Mesendoderm (in vitro differentiated cells): ENCODE measurements at regions not wholly inside any gene's neighbourhood (a gene's known extent, or its start where the extent isn't known, plus 50 kb on each side); places are given as distances from the start of the nearest gene placed in this dataset.

Experiments
- DNase-seq: peaks from one replicate; pipeline ENCODE4 v3.0.0; 2013
- H2AK5ac ChIP-seq: 2 replicates; pipeline ENCODE4 v1.6.1; 2013; ENCODE audit warnings: low read length, inconsistent platforms
- H2BK120ac ChIP-seq: 2 replicates; pipeline ENCODE4 v1.6.1; 2013; ENCODE audit warnings: low read depth, mild to moderate bottlenecking, low read length, moderate library complexity, mixed read lengths
- H2BK15ac ChIP-seq: replicated peaks from 2 replicates; pipeline ENCODE4 v1.6.1; 2013; ENCODE audit warnings: low read depth, mild to moderate bottlenecking, moderate library complexity
- H2BK5ac ChIP-seq: 2 replicates; pipeline ENCODE4 v1.6.1; 2013; ENCODE audit warnings: low read length, inconsistent platforms
- H3K18ac ChIP-seq: 2 replicates; pipeline ENCODE4 v1.6.1; 2013; ENCODE audit warnings: mild to moderate bottlenecking, low read length, mixed read lengths
- H3K23ac ChIP-seq: one replicate; pipeline ENCODE4 v1.6.1; 2013; ENCODE audit warnings: low read length
- H3K27ac ChIP-seq: 2 replicates; pipeline ENCODE4 v1.5.1; 2013; ENCODE audit warnings: low read depth, mild to moderate bottlenecking, inconsistent platforms, low read length, moderate library complexity
- H3K27me3 ChIP-seq: 2 replicates; pipeline ENCODE4 v1.6.1; 2013; ENCODE audit warnings: low read length, control low read depth, mild to moderate bottlenecking, inconsistent platforms; ENCODE audit not compliant: insufficient read depth, poor library complexity
- H3K36me3 ChIP-seq: 2 replicates; pipeline ENCODE4 v1.6.1; 2013; ENCODE audit warnings: low read length, inconsistent platforms; ENCODE audit not compliant: control insufficient read depth, insufficient read depth
- H3K4ac ChIP-seq: one replicate; pipeline ENCODE4 v1.6.1; 2013; ENCODE audit warnings: low read depth, mild to moderate bottlenecking, low read length, moderate library complexity
- H3K4me1 ChIP-seq: 2 replicates; pipeline ENCODE4 v1.6.1; 2013; ENCODE audit warnings: low read depth, low read length, inconsistent platforms; ENCODE audit not compliant: control insufficient read depth
- H3K4me2 ChIP-seq: 2 replicates; pipeline ENCODE4 v1.6.1; 2013; ENCODE audit warnings: low read length
- H3K4me3 ChIP-seq: 2 replicates; pipeline ENCODE4 v1.5.1; 2013; ENCODE audit warnings: mild to moderate bottlenecking, low read length
- H3K56ac ChIP-seq: one replicate; pipeline ENCODE4 v1.6.1; 2013; ENCODE audit warnings: low read length
- H3K79me1 ChIP-seq: 2 replicates; pipeline ENCODE4 v1.6.1; 2013; ENCODE audit warnings: low read length, inconsistent platforms
- H3K79me2 ChIP-seq: 2 replicates; pipeline ENCODE4 v1.6.1; 2013; ENCODE audit warnings: mild to moderate bottlenecking, low read length; ENCODE audit not compliant: control insufficient read depth, insufficient read depth
- H3K9ac ChIP-seq: 2 replicates; pipeline ENCODE4 v1.6.1; 2013; ENCODE audit warnings: low read length, inconsistent platforms
- H4K5ac ChIP-seq: one replicate; pipeline ENCODE4 v1.6.1; 2013; ENCODE audit warnings: low read length
- H4K8ac ChIP-seq: one replicate; pipeline ENCODE4 v1.6.1; 2013; ENCODE audit warnings: low read depth, mild to moderate bottlenecking, control low read depth, low read length, moderate library complexity
- WGBS: extraction: QIAGEN DNeasy Blood & Tissue Kit; methylation state at CpG from one replicate; pipeline ENCODE4 v1.1.7; 2013; ENCODE audit warnings: low lambda C conversion rate, missing lambda C conversion rate; ENCODE audit not compliant: insufficient coverage; ENCODE audit errors: extremely low coverage; 5-methylcytosine and 5-hydroxymethylcytosine counted together

GRCh38 chr4:137430171-137430570, 102.1 kb downstream of the PCDH18 start:
- Histone ChIP-seq H3K79me1 (no peaks in the 10 kb centered on the region), H2BK120ac (no peak overlapping the region), H2AK5ac (no peak overlapping the region), H3K27me3 (no peaks in the 10 kb centered on the region), H2BK15ac (no peak overlapping the region), H3K27ac (no peak overlapping the region), H3K4me3 (no peak overlapping the region), H3K18ac (no peak overlapping the region), H3K4me2 (no peak overlapping the region), H4K8ac (no peak overlapping the region), H3K23ac (no peak overlapping the region), H3K79me2 (no peaks in the 10 kb centered on the region), H2BK5ac (no peak overlapping the region), H3K36me3 (no peaks in the 10 kb centered on the region), H4K5ac (no peak overlapping the region), H3K56ac (no peak overlapping the region), H3K9ac (no peak overlapping the region), H3K4me1 (no peaks in the 10 kb centered on the region), H3K4ac (no peak overlapping the region)
- no CpG with 5 or more reads among the region's 4 CpGs for WGBS
- no peak for DNase-seq

DNA sequence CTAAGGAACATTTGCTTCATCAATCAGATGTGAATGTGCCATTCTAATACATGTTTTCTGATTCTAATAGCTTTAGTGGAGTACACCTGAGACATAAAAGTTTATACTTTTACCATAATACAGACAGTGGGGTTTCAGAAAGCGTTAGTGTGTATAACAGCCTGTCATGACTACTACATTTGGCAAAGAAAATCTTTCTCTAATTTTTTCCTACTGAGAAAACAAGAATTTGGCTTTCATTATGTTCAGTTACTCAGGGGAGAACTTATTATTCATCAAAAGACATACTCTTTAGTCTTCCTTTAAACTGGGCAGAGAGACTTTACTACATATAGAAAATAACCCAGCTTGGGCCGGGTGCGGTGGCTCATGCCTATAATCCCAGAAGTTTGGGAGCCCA, 104.9 kb downstream of the PCDH18 start:
- DNase-seq, result no peak
- Histone ChIP-seq H3K79me1 (no peaks in the 10 kb centered on the region), H2AK5ac (no peak overlapping the region), H4K8ac (no peak overlapping the region), H3K4me3 (no peak overlapping the region), H2BK120ac (no peak overlapping the region), H4K5ac (no peak overlapping the region), H3K36me3 (no peaks in the 10 kb centered on the region), H3K56ac (no peak overlapping the region), H3K18ac (no peak overlapping the region), H3K4ac (no peak overlapping the region), H3K27me3 (no peaks in the 10 kb centered on the region), H3K4me2 (no peak overlapping the region), H3K4me1 (no peaks in the 10 kb centered on the region), H3K27ac (no peak overlapping the region), H2BK5ac (no peak overlapping the region), H2BK15ac (no peak overlapping the region), H3K9ac (no peak overlapping the region), H3K23ac (no peak overlapping the region), H3K79me2 (no peaks in the 10 kb centered on the region)
- no CpG with 5 or more reads among the region's 3 CpGs for WGBS

DNA sequence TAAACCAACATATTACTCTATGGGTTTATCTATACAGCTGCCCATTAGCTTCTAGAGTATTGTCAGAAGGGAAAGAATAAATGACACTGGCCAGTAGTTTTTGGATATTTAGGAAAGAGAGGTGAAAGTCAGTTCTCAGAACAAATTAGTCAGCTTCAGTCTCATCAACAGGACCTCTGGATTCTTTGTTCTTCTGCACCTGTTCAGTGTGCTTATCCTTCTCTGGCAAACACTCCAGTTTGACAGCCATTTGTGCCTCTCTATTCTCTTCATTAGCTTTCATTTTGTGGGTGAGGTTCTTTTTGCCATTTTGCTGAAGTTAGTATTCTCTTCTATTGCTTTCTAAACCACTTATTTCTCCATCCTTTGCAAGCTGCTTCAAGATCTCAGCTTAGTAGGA, 107.0 kb downstream of the PCDH18 start:
- Histone ChIP-seq H2AK5ac (no peak overlapping the region), H3K79me2 (no peaks in the 10 kb centered on the region), H3K23ac (no peak overlapping the region), H2BK120ac (no peak overlapping the region), H3K4me2 (no peak overlapping the region), H3K9ac (no peak overlapping the region), H2BK15ac (no peak overlapping the region), H2BK5ac (no peak overlapping the region), H3K4me3 (no peak overlapping the region), H3K27me3 (no peaks in the 10 kb centered on the region), H4K5ac (no peak overlapping the region), H3K4ac (no peak overlapping the region), H4K8ac (no peak overlapping the region), H3K18ac (no peak overlapping the region), H3K79me1 (no peaks in the 10 kb centered on the region), H3K27ac (no peak overlapping the region), H3K4me1 (no peaks in the 10 kb centered on the region), H3K56ac (no peak overlapping the region), H3K36me3 (no peaks in the 10 kb centered on the region)
- DNase-seq, result no peak

GRCh38 chr4:137422666-137423065, 109.6 kb downstream of the PCDH18 start:
- no peak overlapping the region for H3K56ac ChIP-seq
- no peaks in the 10 kb centered on the region for H3K79me1 ChIP-seq
- no peaks in the 10 kb centered on the region for H3K4me1 ChIP-seq
- no peak overlapping the region for H4K8ac ChIP-seq
- no peak overlapping the region for H3K4ac ChIP-seq
- H4K5ac ChIP-seq, result no peak overlapping the region
- no peaks in the 10 kb centered on the region for H3K79me2 ChIP-seq
- no peak for DNase-seq
- no peak overlapping the region for H3K23ac ChIP-seq
- no peak overlapping the region for H3K4me2 ChIP-seq
- no peaks in the 10 kb centered on the region for H3K27me3 ChIP-seq
- WGBS, result no CpG with 5 or more reads among the region's 2 CpGs
- no peak overlapping the region for H2BK120ac ChIP-seq
- H2BK15ac ChIP-seq, result no peak overlapping the region
- H3K9ac ChIP-seq, result no peak overlapping the region
- H3K4me3 ChIP-seq, result no peak overlapping the region
- no peak overlapping the region for H3K27ac ChIP-seq
- no peaks in the 10 kb centered on the region for H3K36me3 ChIP-seq
- H2AK5ac ChIP-seq, result no peak overlapping the region
- H2BK5ac ChIP-seq, result no peak overlapping the region
- H3K18ac ChIP-seq, result no peak overlapping the region

GRCh38 chr4:137421796-137422195, 110.5 kb downstream of the PCDH18 start:
- Histone ChIP-seq H2BK5ac (no peak overlapping the region), H3K79me1 (no peaks in the 10 kb centered on the region), H3K36me3 (no peaks in the 10 kb centered on the region), H3K79me2 (no peaks in the 10 kb centered on the region), H3K18ac (no peak overlapping the region), H3K9ac (no peak overlapping the region), H2AK5ac (no peak overlapping the region), H3K4ac (no peak overlapping the region), H4K8ac (no peak overlapping the region), H3K56ac (no peak overlapping the region), H3K23ac (no peak overlapping the region), H3K4me3 (no peak overlapping the region), H3K27ac (no peak overlapping the region), H3K4me2 (no peak overlapping the region), H3K27me3 (no peaks in the 10 kb centered on the region), H2BK15ac (no peak overlapping the region), H4K5ac (no peak overlapping the region), H2BK120ac (no peak overlapping the region), H3K4me1 (no peaks in the 10 kb centered on the region)
- DNase-seq, result no peak
- no CpG with 5 or more reads among the region's 8 CpGs for WGBS

- no peak overlapping the region for H3K4me3 ChIP-seq
- DNase-seq, result no peak
Measured at GRCh38 chr4:137420901-137421396, 111.3 kb downstream of the PCDH18 start.

More at GRCh38 chr4:137420901-137421396, 111.3 kb downstream of the PCDH18 start:
- Histone ChIP-seq H4K8ac (no peak overlapping the region), H3K4me2 (no peak overlapping the region), H3K4me1 (no peaks in the 10 kb centered on the region), H3K56ac (no peak overlapping the region), H3K79me2 (no peaks in the 10 kb centered on the region), H2BK5ac (no peak overlapping the region), H2BK15ac (no peak overlapping the region), H3K27me3 (no peaks in the 10 kb centered on the region), H3K79me1 (no peaks in the 10 kb centered on the region), H2AK5ac (no peak overlapping the region), H3K4ac (no peak overlapping the region), H3K36me3 (no peaks in the 10 kb centered on the region), H3K18ac (no peak overlapping the region), H4K5ac (no peak overlapping the region), H3K27ac (no peak overlapping the region), H2BK120ac (no peak overlapping the region), H3K9ac (no peak overlapping the region), H3K23ac (no peak overlapping the region)
- WGBS, result no CpG with 5 or more reads among the region's 43 CpGs
